ENCODE measurements at regions not wholly inside any gene's neighbourhood (a gene's known extent, or its start where the extent isn't known, plus 50 kb on each side); places are given as distances from the start of the nearest gene placed in this dataset.
"Not testable (repeated sequence)": the region's sequence is repeated elsewhere in the genome, so short reads cannot be mapped to it uniquely, and the experiment has no call there.

GRCh38 chr13:65353150-65353549 is 1877.0 kb downstream of the PCDH9 start:
- not testable (repeated sequence) for TF ChIP-seq POLR2A (IDR thresholded peaks at IDR 0.05); CTCF (IDR thresholded peaks at IDR 0.05 in 4 of 5, conservative IDR thresholded peaks at IDR 0.05 in 1 of 5)

All from gastrocnemius medialis (tissue), 4 donors.